Gastrocnemius medialis (tissue), 4 donors: ENCODE measurements at regions not wholly inside any gene's neighbourhood (a gene's known extent, or its start where the extent isn't known, plus 50 kb on each side); places are given as distances from the start of the nearest gene placed in this dataset.

Experiments used
- POLR2A ChIP-seq, 2 donors: fragments of 450-650 bp; IDR thresholded peaks; one replicate each; pipeline ENCODE4 v1.6.1; 2017; ENCODE audit warnings: antibody characterized with exemption in 2 of 2, mild to moderate bottlenecking in 2 of 2, moderate library complexity in 2 of 2
- TF ChIP-seq, protein P1 (sequence below), 5 experiments: fragments of 450-650 bp in 3 of 5; fragments of 200-600 bp in 2 of 5; sonication (generic) in 2 of 5; IDR thresholded peaks in 4 of 5; conservative IDR thresholded peaks in 1 of 5; 1 replicate in 4 of 5; 2 replicates in 1 of 5; pipeline ENCODE4 v1.5.1; 2016 to 2019; ENCODE audit warnings: antibody characterized with exemption in 5 of 5, mild to moderate bottlenecking in 3 of 5, moderate library complexity in 3 of 5

DNA sequence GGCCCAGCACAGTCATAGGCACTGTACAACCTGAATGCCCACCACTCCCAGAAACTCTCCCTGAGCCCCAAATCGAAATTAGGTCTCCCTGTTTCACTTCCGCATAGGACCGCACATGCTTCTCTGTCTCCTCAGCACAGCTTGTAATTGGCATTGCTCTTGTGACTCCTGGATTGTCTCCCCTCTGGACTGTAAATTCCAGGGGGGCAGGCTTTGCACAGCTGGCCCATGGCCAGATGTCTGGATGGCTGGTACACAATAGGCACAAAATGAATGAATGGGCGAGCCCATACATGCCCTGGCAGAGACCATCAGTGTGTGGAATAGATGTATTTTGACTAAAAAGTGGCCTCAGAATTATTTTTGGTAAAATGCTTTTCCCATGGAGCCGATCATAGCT, 63.3 kb upstream of the PHF21B start:
- TF ChIP-seq, protein P1, sequence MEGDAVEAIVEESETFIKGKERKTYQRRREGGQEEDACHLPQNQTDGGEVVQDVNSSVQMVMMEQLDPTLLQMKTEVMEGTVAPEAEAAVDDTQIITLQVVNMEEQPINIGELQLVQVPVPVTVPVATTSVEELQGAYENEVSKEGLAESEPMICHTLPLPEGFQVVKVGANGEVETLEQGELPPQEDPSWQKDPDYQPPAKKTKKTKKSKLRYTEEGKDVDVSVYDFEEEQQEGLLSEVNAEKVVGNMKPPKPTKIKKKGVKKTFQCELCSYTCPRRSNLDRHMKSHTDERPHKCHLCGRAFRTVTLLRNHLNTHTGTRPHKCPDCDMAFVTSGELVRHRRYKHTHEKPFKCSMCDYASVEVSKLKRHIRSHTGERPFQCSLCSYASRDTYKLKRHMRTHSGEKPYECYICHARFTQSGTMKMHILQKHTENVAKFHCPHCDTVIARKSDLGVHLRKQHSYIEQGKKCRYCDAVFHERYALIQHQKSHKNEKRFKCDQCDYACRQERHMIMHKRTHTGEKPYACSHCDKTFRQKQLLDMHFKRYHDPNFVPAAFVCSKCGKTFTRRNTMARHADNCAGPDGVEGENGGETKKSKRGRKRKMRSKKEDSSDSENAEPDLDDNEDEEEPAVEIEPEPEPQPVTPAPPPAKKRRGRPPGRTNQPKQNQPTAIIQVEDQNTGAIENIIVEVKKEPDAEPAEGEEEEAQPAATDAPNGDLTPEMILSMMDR (IDR thresholded peaks at IDR 0.05 in 4 of 5, conservative IDR thresholded peaks at IDR 0.05 in 1 of 5): no peak
- no peak for TF ChIP-seq POLR2A (IDR thresholded peaks at IDR 0.05)
